ENCODE measurements at regions not wholly inside any gene's neighbourhood (a gene's known extent, or its start where the extent isn't known, plus 50 kb on each side); places are given as distances from the start of the nearest gene placed in this dataset.
"Not testable (repeated sequence)": the region's sequence is repeated elsewhere in the genome, so short reads cannot be mapped to it uniquely, and the experiment has no call there.

GRCh38 chr3:195965217-195965616 is 56.9 kb upstream of the TNK2 start:
- peaks cover 5 to 26% of the 10 kb centered on the region in 2 donors for H3K36me3 ChIP-seq (ENCODE audit: control insufficient read depth in 2 of 2, insufficient read depth in 2 of 2, low read length in 1 of 2)
- H3K27ac ChIP-seq (ENCODE audit: low read depth in 2 of 2, low read length in 1 of 2); H3K9me3 ChIP-seq (ENCODE audit: control insufficient read depth in 2 of 2, insufficient read depth in 1 of 2, low read depth in 1 of 2, low read length in 1 of 2); H3K4me1 ChIP-seq (ENCODE audit: control insufficient read depth in 2 of 2, insufficient read depth in 2 of 2, low read length in 1 of 2); H3K27me3 ChIP-seq (ENCODE audit: control insufficient read depth in 1 of 2, insufficient read depth in 2 of 2, low read length in 2 of 2); H3K4me3 ChIP-seq (ENCODE audit: low read depth in 1 of 2, low read length in 2 of 2): not testable (repeated sequence)
- 89 to 94% methylated on average over 12 of the region's 12 CpGs for WGBS, 2 donors

- H3K27me3 ChIP-seq (ENCODE audit: control insufficient read depth in 1 of 2, insufficient read depth in 2 of 2, low read length in 2 of 2); H3K4me3 ChIP-seq (ENCODE audit: low read depth in 1 of 2, low read length in 2 of 2); H3K9me3 ChIP-seq (ENCODE audit: control insufficient read depth in 2 of 2, insufficient read depth in 1 of 2, low read depth in 1 of 2, low read length in 1 of 2); H3K4me1 ChIP-seq (ENCODE audit: control insufficient read depth in 2 of 2, insufficient read depth in 2 of 2, low read length in 1 of 2); H3K27ac ChIP-seq (ENCODE audit: low read depth in 2 of 2, low read length in 1 of 2): not testable (repeated sequence)
- WGBS, 2 donors: 89 to 90% methylated on average over 15 of the region's 15 CpGs
- H3K36me3 ChIP-seq (ENCODE audit: control insufficient read depth in 2 of 2, insufficient read depth in 2 of 2, low read length in 1 of 2): peaks cover 2 to 20% of the 10 kb centered on the region in 2 donors
Observed at GRCh38 chr3:195964318-195965107, 56.2 kb upstream of the TNK2 start.

- 95% methylated on average over 11 of the region's 11 CpGs for WGBS, 2 donors
- H3K27me3 ChIP-seq (ENCODE audit: control insufficient read depth in 1 of 2, insufficient read depth in 2 of 2, low read length in 2 of 2); H3K4me3 ChIP-seq (ENCODE audit: low read depth in 1 of 2, low read length in 2 of 2); H3K4me1 ChIP-seq (ENCODE audit: control insufficient read depth in 2 of 2, insufficient read depth in 2 of 2, low read length in 1 of 2); H3K27ac ChIP-seq (ENCODE audit: low read depth in 2 of 2, low read length in 1 of 2); H3K9me3 ChIP-seq (ENCODE audit: control insufficient read depth in 2 of 2, insufficient read depth in 1 of 2, low read depth in 1 of 2, low read length in 1 of 2): not testable (repeated sequence)
- peaks cover 2 to 20% of the 10 kb centered on the region in 2 donors for H3K36me3 ChIP-seq (ENCODE audit: control insufficient read depth in 2 of 2, insufficient read depth in 2 of 2, low read length in 1 of 2)
Observed at GRCh38 chr3:195962222-195962621, 53.9 kb upstream of the TNK2 start.

GRCh38 chr3:195960971-195961775 is 52.8 kb upstream of the TNK2 start:
- WGBS, 2 donors: 94 to 97% methylated on average over 26 of the region's 26 CpGs
- H3K4me3 ChIP-seq (ENCODE audit: low read depth in 1 of 2, low read length in 2 of 2); H3K27me3 ChIP-seq (ENCODE audit: control insufficient read depth in 1 of 2, insufficient read depth in 2 of 2, low read length in 2 of 2); H3K27ac ChIP-seq (ENCODE audit: low read depth in 2 of 2, low read length in 1 of 2); H3K9me3 ChIP-seq (ENCODE audit: control insufficient read depth in 2 of 2, insufficient read depth in 1 of 2, low read depth in 1 of 2, low read length in 1 of 2); H3K4me1 ChIP-seq (ENCODE audit: control insufficient read depth in 2 of 2, insufficient read depth in 2 of 2, low read length in 1 of 2): not testable (repeated sequence)
- H3K36me3 ChIP-seq (ENCODE audit: control insufficient read depth in 2 of 2, insufficient read depth in 2 of 2, low read length in 1 of 2): peaks cover 2 to 20% of the 10 kb centered on the region in 2 donors

- H3K27me3 ChIP-seq (ENCODE audit: control insufficient read depth in 1 of 2, insufficient read depth in 2 of 2, low read length in 2 of 2); H3K27ac ChIP-seq (ENCODE audit: low read depth in 2 of 2, low read length in 1 of 2); H3K9me3 ChIP-seq (ENCODE audit: control insufficient read depth in 2 of 2, insufficient read depth in 1 of 2, low read depth in 1 of 2, low read length in 1 of 2); H3K4me1 ChIP-seq (ENCODE audit: control insufficient read depth in 2 of 2, insufficient read depth in 2 of 2, low read length in 1 of 2); H3K4me3 ChIP-seq (ENCODE audit: low read depth in 1 of 2, low read length in 2 of 2): not testable (repeated sequence)
- WGBS, 2 donors: 93 to 94% methylated on average over 2 of the region's 2 CpGs
- H3K36me3 ChIP-seq (ENCODE audit: control insufficient read depth in 2 of 2, insufficient read depth in 2 of 2, low read length in 1 of 2): peaks cover 2 to 15% of the 10 kb centered on the region in 2 donors
Observed at GRCh38 chr3:195960164-195960563, 51.8 kb upstream of the TNK2 start.

GRCh38 chr3:195959367-195960157 is 51.2 kb upstream of the TNK2 start:
- 62 to 68% methylated on average over 7 of the region's 15 CpGs for WGBS, 2 donors
- H3K4me1 ChIP-seq (ENCODE audit: control insufficient read depth in 2 of 2, insufficient read depth in 2 of 2, low read length in 1 of 2); H3K9me3 ChIP-seq (ENCODE audit: control insufficient read depth in 2 of 2, insufficient read depth in 1 of 2, low read depth in 1 of 2, low read length in 1 of 2); H3K27me3 ChIP-seq (ENCODE audit: control insufficient read depth in 1 of 2, insufficient read depth in 2 of 2, low read length in 2 of 2); H3K4me3 ChIP-seq (ENCODE audit: low read depth in 1 of 2, low read length in 2 of 2); H3K27ac ChIP-seq (ENCODE audit: low read depth in 2 of 2, low read length in 1 of 2); H3K36me3 ChIP-seq (ENCODE audit: control insufficient read depth in 2 of 2, insufficient read depth in 2 of 2, low read length in 1 of 2): not testable (repeated sequence)

GRCh38 chr3:195958736-195959135 is 50.4 kb upstream of the TNK2 start:
- not testable (repeated sequence) for H3K27ac ChIP-seq (ENCODE audit: low read depth in 2 of 2, low read length in 1 of 2); H3K9me3 ChIP-seq (ENCODE audit: control insufficient read depth in 2 of 2, insufficient read depth in 1 of 2, low read depth in 1 of 2, low read length in 1 of 2); H3K36me3 ChIP-seq (ENCODE audit: control insufficient read depth in 2 of 2, insufficient read depth in 2 of 2, low read length in 1 of 2); H3K4me1 ChIP-seq (ENCODE audit: control insufficient read depth in 2 of 2, insufficient read depth in 2 of 2, low read length in 1 of 2); H3K27me3 ChIP-seq (ENCODE audit: control insufficient read depth in 1 of 2, insufficient read depth in 2 of 2, low read length in 2 of 2); H3K4me3 ChIP-seq (ENCODE audit: low read depth in 1 of 2, low read length in 2 of 2)
- 71 to 72% methylated on average over 11 of the region's 11 CpGs for WGBS, 2 donors

All from esophagus (tissue), 2 donors.